ENCODE measurements at regions not wholly inside any gene's neighbourhood (a gene's known extent, or its start where the extent isn't known, plus 50 kb on each side); places are given as distances from the start of the nearest gene placed in this dataset.
"Not testable (repeated sequence)": the region's sequence is repeated elsewhere in the genome, so short reads cannot be mapped to it uniquely, and the experiment has no call there.

GRCh38 chr13:87122551-87122950 is 548.6 kb upstream of the SLITRK5 start:
- DNase-seq = no peak

- DNase-seq = no peak
Observed at GRCh38 chr13:87123987-87124784, 547.0 kb upstream of the SLITRK5 start.

- DNase-seq = no peak
Observed at GRCh38 chr13:87124785-87125074, 546.4 kb upstream of the SLITRK5 start.

GRCh38 chr13:87128036-87128435 is 543.1 kb upstream of the SLITRK5 start:
- DNase-seq = no peak

GRCh38 chr13:87128491-87128890 is 542.7 kb upstream of the SLITRK5 start:
- DNase-seq = no peak

DNA sequence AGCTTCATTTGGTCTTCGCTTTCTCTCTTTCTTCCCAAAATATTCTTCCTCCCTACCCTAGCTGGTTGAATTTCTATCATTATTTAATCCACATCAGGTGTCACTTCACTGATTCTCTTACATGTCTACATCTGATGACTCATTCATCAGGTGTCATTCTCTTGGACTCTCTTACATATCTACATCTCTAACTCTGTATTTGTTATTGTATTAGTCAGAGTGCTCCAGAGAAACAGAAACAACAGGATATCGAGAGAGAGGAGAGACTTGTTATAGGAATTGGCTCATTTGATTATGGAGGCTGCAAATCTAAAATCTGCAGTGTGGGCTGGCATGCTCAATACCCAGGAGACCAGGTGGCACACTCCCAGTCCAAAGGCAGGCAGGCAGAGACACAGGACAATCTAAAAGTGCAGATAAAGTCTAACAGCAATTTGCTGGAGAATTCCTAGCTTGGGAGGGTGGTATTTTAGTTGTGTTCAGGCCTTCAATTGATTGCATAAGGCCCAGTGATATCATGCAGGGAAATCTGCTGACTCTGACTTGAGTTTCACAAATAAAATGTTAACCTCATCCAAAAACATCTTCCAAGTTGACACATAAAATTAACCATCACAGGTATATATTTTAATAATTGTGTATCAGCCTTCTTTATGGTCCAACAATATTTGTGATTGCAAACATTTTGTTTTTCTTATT is 541.4 kb upstream of the SLITRK5 start:
- no peak for DNase-seq

DNA sequence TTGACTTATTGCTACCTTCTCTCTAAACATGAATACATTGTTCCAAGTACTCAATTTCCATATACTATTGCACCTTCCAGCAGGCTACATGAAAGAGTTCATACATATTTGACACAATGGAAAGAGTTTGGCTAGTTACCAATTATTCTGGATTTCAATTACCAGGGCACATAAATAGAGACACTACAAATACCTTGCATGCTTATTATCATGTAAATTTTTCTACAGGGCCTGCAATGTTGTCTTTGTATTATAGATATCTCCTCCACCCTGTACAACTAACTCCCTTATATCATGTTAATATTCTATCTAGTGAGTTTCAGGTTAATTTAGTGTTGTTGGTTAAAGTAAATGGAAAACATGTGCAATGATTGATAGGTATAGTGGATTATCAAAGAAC is 540.7 kb upstream of the SLITRK5 start:
- DNase-seq = no peak

GRCh38 chr13:87131611-87132010 is 539.6 kb upstream of the SLITRK5 start:
- no peak for DNase-seq

DNA sequence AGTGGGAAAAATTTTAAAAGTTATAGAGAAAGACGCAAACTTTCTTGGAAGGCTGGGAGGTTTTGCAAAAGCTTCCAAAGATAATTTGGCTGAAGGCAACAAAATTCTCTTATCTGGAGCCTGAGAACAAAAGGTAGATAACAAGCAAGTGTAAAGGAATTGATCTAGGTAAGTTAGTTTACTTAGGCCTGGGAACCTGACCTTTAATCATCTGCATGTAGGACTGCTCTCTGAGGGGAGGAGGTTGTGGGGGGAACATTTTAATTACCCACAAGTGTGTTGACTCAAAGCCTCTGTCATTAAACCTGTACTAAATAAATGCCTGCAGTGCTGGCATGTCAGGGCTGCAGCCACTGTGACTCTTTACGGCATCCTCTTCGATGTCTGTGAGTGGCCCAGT is 532.3 kb upstream of the SLITRK5 start:
- DNase-seq = no peak

DNA sequence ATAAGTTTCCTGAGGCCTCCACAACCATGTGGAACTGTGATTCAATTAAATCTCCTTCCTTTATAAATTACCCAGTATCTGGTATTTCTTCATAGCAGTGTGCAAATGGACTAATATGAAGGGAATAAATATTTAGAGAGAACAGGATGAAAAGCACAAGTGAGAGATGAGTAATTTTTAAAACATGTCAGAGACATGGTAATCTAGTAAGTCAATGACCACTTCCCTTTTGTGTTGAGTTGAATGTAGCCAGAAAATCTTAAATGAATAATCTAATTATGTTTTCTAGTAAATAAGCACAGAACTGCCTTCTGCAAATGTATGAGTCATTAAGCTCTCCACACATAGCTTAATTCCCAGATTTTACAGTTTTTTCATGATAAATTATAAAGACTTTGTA is 524.1 kb upstream of the SLITRK5 start:
- no peak for DNase-seq

GRCh38 chr13:87153371-87153770 is 517.8 kb upstream of the SLITRK5 start:
- no peak for DNase-seq

GRCh38 chr13:87166348-87166747 is 504.8 kb upstream of the SLITRK5 start:
- no peak for DNase-seq

DNA sequence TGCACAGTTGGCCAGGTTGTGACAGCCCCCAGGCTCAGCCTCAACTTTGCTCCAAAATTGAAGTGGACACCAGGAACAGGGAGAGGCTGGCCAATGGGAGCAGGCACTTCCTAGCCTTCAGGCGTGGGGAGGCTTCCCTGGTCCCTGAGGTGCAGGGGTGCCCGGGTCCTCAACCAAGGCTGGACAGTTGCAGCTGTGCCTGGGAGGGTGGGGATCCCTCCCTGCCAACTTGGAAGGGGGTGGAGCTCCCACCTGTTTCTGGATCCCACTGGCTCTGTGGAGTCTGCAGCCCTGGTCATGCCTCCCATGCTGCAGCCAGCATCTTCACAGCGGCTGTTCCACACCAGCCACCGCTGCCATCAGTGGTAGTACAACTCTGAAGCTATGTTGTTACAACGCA is 502.8 kb upstream of the SLITRK5 start:
- no peak for DNase-seq

- DNase-seq = no peak
Observed at GRCh38 chr13:87169337-87169736, 501.8 kb upstream of the SLITRK5 start.

GRCh38 chr13:87172166-87172835 is 498.9 kb upstream of the SLITRK5 start:
- DNase-seq = no peak

GRCh38 chr13:87185138-87185537 is 486.0 kb upstream of the SLITRK5 start:
- DNase-seq = not testable (repeated sequence)

DNA sequence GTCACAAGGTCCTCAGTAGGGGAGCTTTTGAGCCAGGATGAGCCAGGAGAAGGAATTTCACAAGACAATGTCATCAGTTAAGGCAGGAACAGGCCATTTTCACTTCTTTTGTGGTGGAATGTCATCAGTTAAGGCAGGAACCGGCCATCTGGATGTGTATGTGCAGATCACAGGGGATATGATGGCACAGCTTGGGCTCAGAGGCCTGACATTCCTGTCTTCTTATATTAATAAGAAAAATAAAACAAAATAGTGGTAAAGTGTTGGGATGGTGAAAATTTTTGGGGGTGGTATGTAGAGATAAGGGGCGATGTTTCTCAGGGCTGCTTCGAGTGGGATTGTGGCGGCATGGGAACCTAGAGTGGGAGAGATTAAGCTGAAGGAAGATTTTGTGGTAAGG is 484.5 kb upstream of the SLITRK5 start:
- not testable (repeated sequence) for DNase-seq

- DNase-seq = not testable (repeated sequence)
Observed at GRCh38 chr13:87191485-87191884, 479.7 kb upstream of the SLITRK5 start.

- no peak for DNase-seq
Observed at GRCh38 chr13:87198371-87198770, 472.8 kb upstream of the SLITRK5 start.

- DNase-seq = no peak
Observed at GRCh38 chr13:87206708-87207107, 464.5 kb upstream of the SLITRK5 start.

- no peak for DNase-seq
Observed at GRCh38 chr13:87207280-87208003, 463.7 kb upstream of the SLITRK5 start.

DNA sequence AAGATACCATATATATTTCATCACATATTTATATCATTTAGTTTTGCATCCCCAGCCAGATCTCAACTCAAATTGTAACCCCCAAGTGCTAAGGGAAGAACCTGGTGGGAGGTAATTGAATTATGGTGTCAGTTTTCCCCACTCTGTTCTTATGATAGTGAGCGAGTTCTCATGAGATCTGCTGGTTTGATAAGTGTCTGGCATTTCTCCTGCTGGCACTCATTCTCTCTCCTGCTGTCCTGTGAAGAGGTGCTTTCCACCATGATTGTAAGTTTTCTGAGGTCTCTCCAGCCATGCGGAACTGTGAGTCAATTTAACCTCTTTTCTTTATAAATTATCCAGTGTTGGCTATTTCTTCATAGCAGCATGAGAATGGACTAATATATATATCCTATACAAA is 462.5 kb upstream of the SLITRK5 start:
- DNase-seq = no peak

GRCh38 chr13:87234981-87235380 is 436.2 kb upstream of the SLITRK5 start:
- no peak for DNase-seq

GRCh38 chr13:87235621-87236020 is 435.6 kb upstream of the SLITRK5 start:
- no peak for DNase-seq
